DND-41 (cell line): ENCODE measurements at regions not wholly inside any gene's neighbourhood (a gene's known extent, or its start where the extent isn't known, plus 50 kb on each side); places are given as distances from the start of the nearest gene placed in this dataset.

Experiments used
- CTCF ChIP-seq: IDR thresholded peaks from 2 replicates; pipeline ENCODE4 v1.5.1; 2012; ENCODE audit warnings: borderline replicate concordance, low read length, moderate library complexity, mild to moderate bottlenecking; ENCODE audit not compliant: poor library complexity, severe bottlenecking; ENCODE audit errors: extremely low read depth
- EZH2 ChIP-seq: IDR thresholded peaks from 3 replicates; pipeline ENCODE4 v1.6.1; 2012; ENCODE audit warnings: borderline replicate concordance, low read depth, mild to moderate bottlenecking, moderate library complexity, low read length, inconsistent platforms; ENCODE audit not compliant: severe bottlenecking

- TF ChIP-seq CTCF, result no peak
- TF ChIP-seq EZH2, result no peak
Observed at GRCh38 chr15:46961795-46962194, 755.5 kb upstream of the SEMA6D start.
